Endothelial cell (in vitro differentiated cells): ENCODE measurements at regions not wholly inside any gene's neighbourhood (a gene's known extent, or its start where the extent isn't known, plus 50 kb on each side); places are given as distances from the start of the nearest gene placed in this dataset.

Experiments used
- DNase-seq: peaks from one replicate; pipeline ENCODE4 v3.0.0; 2021; ENCODE audit warnings: low spot score
- H3K27ac Mint-ChIP-seq: one replicate; pipeline ENCODE4 v1.8.0; 2021; ENCODE audit warnings: mixed read lengths, inconsistent platforms; ENCODE audit not compliant: unreplicated experiment
- H3K27me3 Mint-ChIP-seq: one replicate; pipeline ENCODE4 v1.8.0; 2021; ENCODE audit warnings: mild to moderate bottlenecking, moderate library complexity, mixed read lengths, inconsistent platforms; ENCODE audit not compliant: unreplicated experiment
- H3K36me3 Mint-ChIP-seq: one replicate; pipeline ENCODE4 v1.8.0; 2021; ENCODE audit warnings: mild to moderate bottlenecking, low read depth, mixed read lengths, inconsistent platforms; ENCODE audit not compliant: unreplicated experiment
- H3K4me1 Mint-ChIP-seq: one replicate; pipeline ENCODE4 v1.8.0; 2021; ENCODE audit warnings: mild to moderate bottlenecking, mixed read lengths, inconsistent platforms; ENCODE audit not compliant: unreplicated experiment
- H3K4me3 Mint-ChIP-seq: one replicate; pipeline ENCODE4 v1.8.0; 2021; ENCODE audit warnings: mild to moderate bottlenecking, mixed read lengths, inconsistent platforms; ENCODE audit not compliant: unreplicated experiment
- H3K9me3 Mint-ChIP-seq: one replicate; pipeline ENCODE4 v1.8.0; 2021; ENCODE audit warnings: mixed read lengths, inconsistent platforms; ENCODE audit not compliant: unreplicated experiment
- TF ChIP-seq, protein P1 (sequence below): fragments of 200-600 bp; sonication (generic); IDR thresholded peaks from one replicate; pipeline ENCODE4 v1.5.0; 2021; ENCODE audit warnings: antibody characterized with exemption; ENCODE audit not compliant: unreplicated experiment

DNA sequence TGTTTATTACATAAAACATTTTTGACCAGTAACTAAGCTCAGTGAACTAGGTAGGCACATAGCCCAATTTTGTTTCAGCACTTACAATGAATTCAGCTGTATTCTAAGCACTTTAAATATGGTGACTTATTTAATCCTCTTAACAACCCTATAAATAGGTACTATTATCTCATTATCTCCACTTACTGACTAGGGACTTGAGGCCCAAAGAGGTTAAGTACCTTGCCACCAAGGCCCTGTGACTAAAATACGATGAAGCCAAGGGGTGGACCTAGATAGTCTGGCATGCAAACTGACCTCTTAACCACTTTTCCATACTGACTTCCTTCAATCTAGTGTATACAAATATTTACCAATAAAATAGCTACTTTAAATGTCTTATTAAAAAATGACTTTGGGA is 266.4 kb downstream of the ZNF608 start:
- H3K27me3 Mint-ChIP-seq = no peaks in the 10 kb centered on the region
- no peaks in the 10 kb centered on the region for H3K9me3 Mint-ChIP-seq
- no peaks in the 10 kb centered on the region for H3K36me3 Mint-ChIP-seq
- H3K4me1 Mint-ChIP-seq = no peaks in the 10 kb centered on the region
- DNase-seq = no peak
- no peak overlapping the region for H3K4me3 Mint-ChIP-seq
- H3K27ac Mint-ChIP-seq = no peak overlapping the region
- TF ChIP-seq, protein P1, sequence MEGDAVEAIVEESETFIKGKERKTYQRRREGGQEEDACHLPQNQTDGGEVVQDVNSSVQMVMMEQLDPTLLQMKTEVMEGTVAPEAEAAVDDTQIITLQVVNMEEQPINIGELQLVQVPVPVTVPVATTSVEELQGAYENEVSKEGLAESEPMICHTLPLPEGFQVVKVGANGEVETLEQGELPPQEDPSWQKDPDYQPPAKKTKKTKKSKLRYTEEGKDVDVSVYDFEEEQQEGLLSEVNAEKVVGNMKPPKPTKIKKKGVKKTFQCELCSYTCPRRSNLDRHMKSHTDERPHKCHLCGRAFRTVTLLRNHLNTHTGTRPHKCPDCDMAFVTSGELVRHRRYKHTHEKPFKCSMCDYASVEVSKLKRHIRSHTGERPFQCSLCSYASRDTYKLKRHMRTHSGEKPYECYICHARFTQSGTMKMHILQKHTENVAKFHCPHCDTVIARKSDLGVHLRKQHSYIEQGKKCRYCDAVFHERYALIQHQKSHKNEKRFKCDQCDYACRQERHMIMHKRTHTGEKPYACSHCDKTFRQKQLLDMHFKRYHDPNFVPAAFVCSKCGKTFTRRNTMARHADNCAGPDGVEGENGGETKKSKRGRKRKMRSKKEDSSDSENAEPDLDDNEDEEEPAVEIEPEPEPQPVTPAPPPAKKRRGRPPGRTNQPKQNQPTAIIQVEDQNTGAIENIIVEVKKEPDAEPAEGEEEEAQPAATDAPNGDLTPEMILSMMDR = no peak

DNA sequence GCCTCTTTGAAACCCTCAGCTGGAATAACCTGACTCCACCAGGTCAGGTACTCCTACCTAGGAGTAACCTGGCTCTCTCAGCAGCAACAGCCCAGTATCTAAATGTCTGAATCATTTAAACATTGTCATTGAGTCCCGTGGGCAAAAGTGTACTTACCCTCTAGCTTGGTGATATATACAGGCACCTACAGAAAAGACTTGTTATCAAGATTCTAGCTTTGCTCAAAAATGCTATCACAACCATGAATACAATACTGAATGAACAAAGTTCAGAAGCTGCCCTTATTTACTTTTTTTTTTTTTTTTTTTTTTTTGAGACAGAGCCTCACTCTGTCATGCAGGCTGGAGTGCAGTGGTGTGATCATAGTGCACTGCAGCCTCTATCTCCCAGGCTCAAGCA is 268.2 kb downstream of the ZNF608 start:
- Mint-ChIP-seq H3K4me3 (no peak overlapping the region), H3K4me1 (no peaks in the 10 kb centered on the region), H3K27me3 (no peaks in the 10 kb centered on the region), H3K9me3 (no peaks in the 10 kb centered on the region), H3K27ac (no peak overlapping the region), H3K36me3 (no peaks in the 10 kb centered on the region)
- TF ChIP-seq, protein P1 = no peak
- no peak for DNase-seq

- Mint-ChIP-seq H3K36me3 (no peaks in the 10 kb centered on the region), H3K9me3 (no peaks in the 10 kb centered on the region), H3K27ac (no peak overlapping the region), H3K27me3 (no peaks in the 10 kb centered on the region), H3K4me1 (no peaks in the 10 kb centered on the region), H3K4me3 (no peak overlapping the region)
- no peak for DNase-seq
- TF ChIP-seq, protein P1 = no peak
Observed at GRCh38 chr5:124477577-124477976, 268.9 kb downstream of the ZNF608 start.

DNA sequence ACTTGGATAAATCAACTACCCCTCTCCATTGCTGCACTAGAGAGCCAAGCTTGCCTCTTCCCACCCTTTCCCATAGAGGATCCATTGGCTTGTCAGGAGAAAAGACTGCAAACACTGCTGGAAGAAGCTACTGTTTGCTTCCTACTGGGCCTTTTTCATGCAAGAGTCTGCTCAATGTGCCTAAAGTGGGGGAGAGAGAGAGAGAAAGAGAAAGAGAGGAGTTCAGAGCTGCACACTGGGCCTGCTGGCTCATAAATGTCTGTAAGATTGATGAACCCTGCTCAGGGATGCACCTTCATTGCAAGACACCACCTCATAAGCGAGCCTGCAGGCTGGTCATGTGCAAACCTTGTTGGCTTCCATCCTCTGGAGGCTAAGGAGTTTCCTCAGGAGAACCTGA is 269.4 kb downstream of the ZNF608 start:
- DNase-seq = no peak
- H3K27me3 Mint-ChIP-seq = no peaks in the 10 kb centered on the region
- H3K27ac Mint-ChIP-seq = no peak overlapping the region
- TF ChIP-seq, protein P1 = no peak
- no peaks in the 10 kb centered on the region for H3K4me1 Mint-ChIP-seq
- H3K36me3 Mint-ChIP-seq = no peaks in the 10 kb centered on the region
- H3K4me3 Mint-ChIP-seq = no peak overlapping the region
- no peaks in the 10 kb centered on the region for H3K9me3 Mint-ChIP-seq

- Mint-ChIP-seq H3K4me1 (no peaks in the 10 kb centered on the region), H3K36me3 (no peaks in the 10 kb centered on the region), H3K27me3 (no peaks in the 10 kb centered on the region), H3K27ac (no peak overlapping the region), H3K4me3 (no peak overlapping the region), H3K9me3 (no peaks in the 10 kb centered on the region)
- TF ChIP-seq, protein P1 = no peak
- no peak for DNase-seq
Observed at GRCh38 chr5:124474528-124475215, 271.8 kb downstream of the ZNF608 start.
